Fibroblast of peridontal ligament (primary cell): ENCODE measurements at regions not wholly inside any gene's neighbourhood (a gene's known extent, or its start where the extent isn't known, plus 50 kb on each side); places are given as distances from the start of the nearest gene placed in this dataset.

Experiments used
- DNase-seq: peaks from one replicate; pipeline ENCODE4 v3.0.0-alpha.2; 2010; ENCODE audit errors: extremely low read depth

GRCh38 chr10:10294184-10294880, 723.3 kb upstream of the CELF2 start:
- DNase-seq: no peak

- DNase-seq: no peak
Observed at GRCh38 chr10:10294881-10295529, 722.7 kb upstream of the CELF2 start.

GRCh38 chr10:10295537-10295936, 722.1 kb upstream of the CELF2 start:
- no peak for DNase-seq

- DNase-seq: no peak
Observed at GRCh38 chr10:10302689-10303088, 715.0 kb upstream of the CELF2 start.

- DNase-seq: no peak
Observed at GRCh38 chr10:10307036-10307435, 710.6 kb upstream of the CELF2 start.

- no peak for DNase-seq
Observed at GRCh38 chr10:10307551-10307950, 710.1 kb upstream of the CELF2 start.

GRCh38 chr10:10310498-10310897, 707.2 kb upstream of the CELF2 start:
- DNase-seq: no peak

- DNase-seq: no peak
Observed at GRCh38 chr10:10311966-10312365, 705.7 kb upstream of the CELF2 start.

GRCh38 chr10:10313149-10313835, 704.4 kb upstream of the CELF2 start:
- no peak for DNase-seq

GRCh38 chr10:10314626-10315025, 703.0 kb upstream of the CELF2 start:
- DNase-seq: no peak

GRCh38 chr10:10315989-10316388, 701.7 kb upstream of the CELF2 start:
- DNase-seq: no peak

- DNase-seq: no peak
Observed at GRCh38 chr10:10317151-10317550, 700.5 kb upstream of the CELF2 start.

GRCh38 chr10:10318856-10319255, 698.8 kb upstream of the CELF2 start:
- no peak for DNase-seq

GRCh38 chr10:10320956-10321355, 696.7 kb upstream of the CELF2 start:
- no peak for DNase-seq

- no peak for DNase-seq
Observed at GRCh38 chr10:10326116-10326515, 691.6 kb upstream of the CELF2 start.

GRCh38 chr10:10327934-10328333, 689.7 kb upstream of the CELF2 start:
- DNase-seq: no peak

GRCh38 chr10:10330418-10330817, 687.3 kb upstream of the CELF2 start:
- DNase-seq: no peak

- DNase-seq: no peak
Observed at GRCh38 chr10:10332786-10333185, 684.9 kb upstream of the CELF2 start.

GRCh38 chr10:10333622-10334021, 684.0 kb upstream of the CELF2 start:
- DNase-seq: no peak

GRCh38 chr10:10338339-10338738, 679.3 kb upstream of the CELF2 start:
- no peak for DNase-seq

- DNase-seq: no peak
Observed at GRCh38 chr10:10346390-10347150, 671.1 kb upstream of the CELF2 start.

GRCh38 chr10:10350050-10350449, 667.6 kb upstream of the CELF2 start:
- DNase-seq: no peak
